ENCODE measurements at regions not wholly inside any gene's neighbourhood (a gene's known extent, or its start where the extent isn't known, plus 50 kb on each side); places are given as distances from the start of the nearest gene placed in this dataset.

GRCh38 chr4:75102787-75103085, 169.8 kb downstream of the PARM1 start:
- no peak for DNase-seq (ENCODE audit: low spot score)

GRCh38 chr4:75101906-75102786, 169.2 kb downstream of the PARM1 start:
- Mint-ChIP-seq H3K27me3 (ENCODE audit: unreplicated experiment) (no peaks in the 10 kb centered on the region), H3K36me3 (ENCODE audit: low read depth, unreplicated experiment) (no peaks in the 10 kb centered on the region), H3K9me3 (ENCODE audit: unreplicated experiment) (no peaks in the 10 kb centered on the region), H3K4me3 (ENCODE audit: unreplicated experiment) (no peak overlapping the region), H3K27ac (ENCODE audit: unreplicated experiment) (no peak overlapping the region), H3K4me1 (ENCODE audit: unreplicated experiment) (no peaks in the 10 kb centered on the region)
- DNase-seq (ENCODE audit: low spot score) = no peak
- no peak for TF ChIP-seq CTCF (IDR thresholded peaks at IDR 0.05; ENCODE audit: unreplicated experiment)

More at GRCh38 chr4:75102787-75103085, 169.8 kb downstream of the PARM1 start:
- H3K27ac Mint-ChIP-seq (ENCODE audit: unreplicated experiment) = no peak overlapping the region
- no peak for TF ChIP-seq CTCF (IDR thresholded peaks at IDR 0.05; ENCODE audit: unreplicated experiment)
- no peaks in the 10 kb centered on the region for H3K4me1 Mint-ChIP-seq (ENCODE audit: unreplicated experiment)
- no peak overlapping the region for H3K4me3 Mint-ChIP-seq (ENCODE audit: unreplicated experiment)
- H3K9me3 Mint-ChIP-seq (ENCODE audit: unreplicated experiment) = no peaks in the 10 kb centered on the region
- no peaks in the 10 kb centered on the region for H3K27me3 Mint-ChIP-seq (ENCODE audit: unreplicated experiment)
- H3K36me3 Mint-ChIP-seq (ENCODE audit: low read depth, unreplicated experiment) = no peaks in the 10 kb centered on the region
